HEK293 (cell line): ENCODE measurements at regions not wholly inside any gene's neighbourhood (a gene's known extent, or its start where the extent isn't known, plus 50 kb on each side); places are given as distances from the start of the nearest gene placed in this dataset.
A peak's percentile ranks its signal among the peaks of the same experiment; 100 is the strongest.

Experiments
- CTCF ChIA-PET: fragments of 350-600 bp; formaldehyde crosslinking; extraction: SDS; loops from one replicate; lab custom pipeline; 2021; ENCODE audit warnings: antibody characterized with exemption; lab: Yijun Ruan, JAX
- POLR2A ChIA-PET: fragments of 300-600 bp; formaldehyde crosslinking; extraction: SDS; loops from one replicate; lab custom pipeline; 2020; ENCODE audit warnings: antibody characterized with exemption, inconsistent platforms; lab: Yijun Ruan, JAX
- H3K27ac ChIP-seq: fragments of 200-500 bp; sonication (Bioruptor generic); 2 replicates; pipeline ENCODE4 v1.5.1; 2014; ENCODE audit warnings: low read depth, low read length, control low read depth, inconsistent platforms; ENCODE audit errors: extremely low read depth
- H3K36me3 ChIP-seq, 2 experiments: fragments of 200-500 bp in 1 of 2; sonication (Bioruptor generic) in 1 of 2; 1 replicate in 1 of 2; 2 replicates in 1 of 2; pipeline ENCODE4 v1.5.1; 2014 to 2017; ENCODE audit warnings: inconsistent platforms in 2 of 2, low read length in 2 of 2; ENCODE audit not compliant: control insufficient read depth in 2 of 2, insufficient read depth in 1 of 2
- H3K4me1 ChIP-seq: fragments of 200-500 bp; sonication (Bioruptor generic); 2 replicates; pipeline ENCODE4 v1.5.1; 2014; ENCODE audit warnings: mild to moderate bottlenecking, low read length, inconsistent platforms; ENCODE audit not compliant: control insufficient read depth, insufficient read depth
- H3K4me3 ChIP-seq: 2 replicates; pipeline ENCODE4 v1.5.1; 2011; ENCODE audit warnings: low read depth, mild to moderate bottlenecking, control low read depth, low read length, moderate library complexity
- H3K9me3 ChIP-seq: fragments of 200-500 bp; sonication (Bioruptor generic); 2 replicates; pipeline ENCODE4 v1.5.1; 2014; ENCODE audit warnings: low read depth, low read length, inconsistent platforms; ENCODE audit not compliant: control insufficient read depth, insufficient read depth
- ATF2 ChIP-seq: fragments of 450-650 bp; formaldehyde crosslinking; IDR thresholded peaks from 2 replicates; pipeline ENCODE4 v1.5.1; 2016; ENCODE audit warnings: missing biosample characterization, missing genetic modification characterization, low read depth
- CTCF ChIP-seq: fragments of 450-650 bp; formaldehyde crosslinking; IDR thresholded peaks from 2 replicates; pipeline ENCODE4 v1.5.1; 2016; ENCODE audit warnings: missing biosample characterization, missing genetic modification characterization
- GLIS1 ChIP-seq: fragments of 450-650 bp; formaldehyde crosslinking; IDR thresholded peaks from 2 replicates; pipeline ENCODE4 v1.5.1; 2016; ENCODE audit warnings: missing biosample characterization, missing genetic modification characterization
- MEIS1 ChIP-seq: sonication (generic); formaldehyde crosslinking; IDR thresholded peaks from 2 replicates; pipeline ENCODE4 v1.8.1; 2022; ENCODE audit warnings: missing genetic modification reagents, mild to moderate bottlenecking, borderline replicate concordance
- REPIN1 ChIP-seq: fragments of 450-650 bp; formaldehyde crosslinking; IDR thresholded peaks from 2 replicates; pipeline ENCODE4 v1.5.1; 2017; ENCODE audit warnings: missing biosample characterization, missing genetic modification characterization, low read depth
- ZBTB48 ChIP-seq: fragments of 450-650 bp; formaldehyde crosslinking; IDR thresholded peaks from 2 replicates; pipeline ENCODE4 v1.5.1; 2016; ENCODE audit warnings: missing biosample characterization, missing genetic modification characterization
- ZNF132 ChIP-seq: fragments of 450-650 bp; formaldehyde crosslinking; IDR thresholded peaks from 2 replicates; pipeline ENCODE4 v1.5.1; 2017; ENCODE audit warnings: missing biosample characterization, missing genetic modification characterization, borderline replicate concordance
- ZNF174 ChIP-seq: fragments of 450-650 bp; formaldehyde crosslinking; IDR thresholded peaks from 2 replicates; pipeline ENCODE4 v1.5.0; 2017; ENCODE audit warnings: missing biosample characterization, mild to moderate bottlenecking, missing genetic modification characterization
- ZNF2 ChIP-seq: fragments of 450-650 bp; formaldehyde crosslinking; IDR thresholded peaks from 2 replicates; pipeline ENCODE4 v1.5.1; 2016; ENCODE audit warnings: missing biosample characterization, missing genetic modification characterization
- ZNF202 ChIP-seq: fragments of 450-650 bp; formaldehyde crosslinking; IDR thresholded peaks from 2 replicates; pipeline ENCODE4 v1.5.1; 2016; ENCODE audit warnings: missing biosample characterization, missing genetic modification characterization, borderline replicate concordance
- ZNF214 ChIP-seq: fragments of 450-650 bp; formaldehyde crosslinking; IDR thresholded peaks from 2 replicates; pipeline ENCODE4 v1.5.1; 2017; ENCODE audit warnings: missing biosample characterization, mild to moderate bottlenecking, missing genetic modification characterization, borderline replicate concordance
- ZNF280C ChIP-seq: fragments of 450-650 bp; formaldehyde crosslinking; IDR thresholded peaks from 2 replicates; pipeline ENCODE4 v1.5.1; 2016; ENCODE audit warnings: missing biosample characterization, missing genetic modification characterization
- ZNF513 ChIP-seq: fragments of 450-650 bp; IDR thresholded peaks from 2 replicates; pipeline ENCODE4 v1.5.1; 2018; ENCODE audit warnings: missing biosample characterization, missing genetic modification characterization
- ZNF548 ChIP-seq: fragments of 450-650 bp; formaldehyde crosslinking; IDR thresholded peaks from 2 replicates; pipeline ENCODE4 v1.5.1; 2016; ENCODE audit warnings: missing biosample characterization, missing genetic modification characterization
- ZNF558 ChIP-seq: fragments of 450-650 bp; formaldehyde crosslinking; IDR thresholded peaks from 2 replicates; pipeline ENCODE4 v1.5.1; 2016; ENCODE audit warnings: missing biosample characterization, missing genetic modification characterization
- ZNF629 ChIP-seq: fragments of 450-650 bp; formaldehyde crosslinking; IDR thresholded peaks from 2 replicates; pipeline ENCODE4 v1.5.1; 2017; ENCODE audit warnings: missing biosample characterization, missing genetic modification characterization
- ZNF654 ChIP-seq: fragments of 450-650 bp; formaldehyde crosslinking; IDR thresholded peaks from 2 replicates; pipeline ENCODE4 v1.5.1; 2016; ENCODE audit warnings: low read depth, missing biosample characterization, missing genetic modification characterization
- ZNF660 ChIP-seq: fragments of 450-650 bp; IDR thresholded peaks from 2 replicates; pipeline ENCODE4 v1.5.1; 2018; ENCODE audit warnings: missing biosample characterization, mild to moderate bottlenecking, missing genetic modification characterization
- ZSCAN4 ChIP-seq: fragments of 450-650 bp; formaldehyde crosslinking; IDR thresholded peaks from 2 replicates; pipeline ENCODE4 v1.5.1; 2017; ENCODE audit warnings: missing biosample characterization, missing genetic modification characterization

- H3K36me3 ChIP-seq, result no peaks in the 10 kb centered on the region
- ChIA-PET CTCF (interaction anchor here (0.5 kb wide), 1 partner anchor 12 kb away, joined by 3 read pairs; no protein-coding TSS in a partner anchor), POLR2A (no interaction called here)
- no peak overlapping the region for H3K4me3 ChIP-seq
- TF ChIP-seq ZBTB48, result no peak
- TF ChIP-seq ZNF132 (tag by site-specific recombination), result no peak
- no peak for TF ChIP-seq ZNF513 (tag by site-specific recombination)
- TF ChIP-seq ZNF280C (tag by site-specific recombination), result no peak
- no peak for TF ChIP-seq REPIN1 (tag by site-specific recombination)
- no peak for TF ChIP-seq ZNF2
- no peak for TF ChIP-seq ZNF548 (tag by site-specific recombination)
- TF ChIP-seq MEIS1 (CRISPR knock-in tag), result no peak
- no peak for TF ChIP-seq ZNF214 (tag by site-specific recombination)
- no peak for TF ChIP-seq ZNF558 (tag by site-specific recombination)
- TF ChIP-seq ZNF202 (tag by site-specific recombination), result no peak
- H3K4me1 ChIP-seq, result no peaks in the 10 kb centered on the region
- H3K9me3 ChIP-seq, result no peaks in the 10 kb centered on the region
- H3K27ac ChIP-seq, result no peak overlapping the region
Observed at GRCh38 chr12:16946704-16947103, 340.7 kb upstream of the LMO3 start.

- Histone ChIP-seq H3K4me1 (no peaks in the 10 kb centered on the region), H3K4me3 (no peak overlapping the region), H3K36me3 (no peaks in the 10 kb centered on the region), H3K9me3 (no peaks in the 10 kb centered on the region), H3K27ac (no peak overlapping the region)
- ChIA-PET POLR2A (no interaction called here), CTCF (interaction anchor here (0.5 to 2.6 kb wide), 18 partner anchors 10 to 1749 kb away, joined by 3 to 16 read pairs (median 3); no protein-coding TSS in a partner anchor)
- TF ChIP-seq ZNF660 (tag by site-specific recombination) (peak; percentile 87; the same call in 1 of the 2 replicates), ZSCAN4 (tag by site-specific recombination) (no peak), GLIS1 (tag by site-specific recombination) (no peak), ATF2 (tag by site-specific recombination) (peak; percentile 70), ZNF654 (peak; percentile 85), ZNF174 (tag by site-specific recombination) (no peak), ZNF629 (0 out of 2 replicates have a peak, but pooled peaks have one; percentile 26), CTCF (tag by site-specific recombination) (0 out of 2 replicates have a peak, but pooled peaks have one; percentile 20), ZNF2 (peak; percentile 85)
Observed at GRCh38 chr12:16939871-16940306, 333.9 kb upstream of the LMO3 start.
